ENCODE measurements at regions not wholly inside any gene's neighbourhood (a gene's known extent, or its start where the extent isn't known, plus 50 kb on each side); places are given as distances from the start of the nearest gene placed in this dataset.
A peak's percentile ranks its signal among the peaks of the same experiment; 100 is the strongest.
"Not testable (repeated sequence)": the region's sequence is repeated elsewhere in the genome, so short reads cannot be mapped to it uniquely, and the experiment has no call there.

DNA sequence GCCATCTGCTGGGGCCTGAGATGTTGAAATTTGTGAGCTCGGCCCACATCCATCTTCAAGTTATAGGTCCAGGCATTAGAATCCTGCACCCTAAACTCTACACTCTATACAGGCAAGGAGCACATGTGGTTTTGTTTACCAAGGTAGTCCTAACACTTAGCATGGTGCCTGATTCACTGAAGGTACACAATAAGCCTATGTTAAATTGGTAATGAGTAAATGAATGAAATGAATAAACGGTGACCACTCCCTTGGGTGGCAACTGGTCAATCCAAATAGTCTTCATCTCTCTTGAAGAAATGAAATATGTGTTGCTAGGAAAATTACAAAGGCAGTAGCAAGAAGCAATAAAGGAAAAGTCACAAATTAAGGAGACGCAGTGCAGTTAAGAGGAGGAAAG is 359.3 kb upstream of the UBE2E2 start:
- no peak for DNase-seq

DNA sequence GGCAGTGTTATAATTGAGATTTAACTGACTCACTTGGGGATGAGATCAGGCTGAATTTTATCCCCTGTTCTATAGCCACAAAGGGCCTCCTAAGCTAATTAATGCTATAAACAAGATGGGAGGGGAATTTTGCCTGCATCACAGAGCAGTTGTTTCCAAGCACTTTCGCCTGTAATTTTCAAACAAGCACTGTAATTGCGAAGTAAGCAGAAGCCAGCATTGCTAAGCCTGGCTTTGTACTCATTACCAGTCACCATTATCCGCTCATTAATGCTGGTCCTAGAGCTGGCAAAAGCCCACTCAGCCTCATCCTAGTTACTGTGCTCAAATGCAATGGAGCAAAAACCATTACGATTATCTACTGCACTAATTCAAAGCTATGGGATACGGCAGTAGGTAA is 356.6 kb upstream of the UBE2E2 start:
- no peak for DNase-seq

DNA sequence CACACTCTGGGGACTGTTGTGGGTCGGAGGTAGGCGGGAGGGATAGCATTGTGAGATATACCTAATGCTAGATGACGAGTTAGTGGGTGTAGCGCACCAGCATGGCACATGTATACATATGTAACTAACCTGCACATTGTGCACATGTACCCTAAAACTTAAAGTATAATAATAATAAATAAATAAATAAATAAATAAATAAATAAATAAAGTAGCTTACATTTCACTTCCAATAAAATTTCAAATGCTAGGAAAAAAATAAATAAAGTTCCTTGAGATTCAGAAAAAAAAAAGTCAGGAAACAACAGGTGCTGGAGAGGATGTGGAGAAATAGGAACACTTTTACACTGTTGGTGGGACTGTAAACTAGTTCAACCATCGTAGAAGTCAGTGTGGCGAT is 353.5 kb upstream of the UBE2E2 start:
- not testable (repeated sequence) for DNase-seq

DNA sequence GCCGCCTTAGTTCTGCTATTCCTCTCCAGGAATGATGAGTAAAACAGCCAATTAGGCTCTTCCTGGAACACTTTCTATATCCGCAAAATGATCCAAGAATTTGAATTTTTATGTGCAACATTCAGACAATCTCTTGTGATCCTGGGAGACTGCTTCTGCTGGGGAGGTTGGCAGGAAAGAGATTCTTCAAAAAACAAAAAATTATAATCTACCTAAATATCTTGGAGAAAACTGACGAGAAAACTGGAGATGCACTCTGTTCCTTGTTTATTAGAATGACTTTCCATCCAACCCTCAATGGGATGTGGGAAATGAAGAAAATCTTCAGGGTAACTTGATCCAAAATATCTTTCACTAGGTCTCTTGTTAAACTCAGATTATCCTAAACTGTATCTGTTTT is 346.3 kb upstream of the UBE2E2 start:
- no peak for DNase-seq

DNA sequence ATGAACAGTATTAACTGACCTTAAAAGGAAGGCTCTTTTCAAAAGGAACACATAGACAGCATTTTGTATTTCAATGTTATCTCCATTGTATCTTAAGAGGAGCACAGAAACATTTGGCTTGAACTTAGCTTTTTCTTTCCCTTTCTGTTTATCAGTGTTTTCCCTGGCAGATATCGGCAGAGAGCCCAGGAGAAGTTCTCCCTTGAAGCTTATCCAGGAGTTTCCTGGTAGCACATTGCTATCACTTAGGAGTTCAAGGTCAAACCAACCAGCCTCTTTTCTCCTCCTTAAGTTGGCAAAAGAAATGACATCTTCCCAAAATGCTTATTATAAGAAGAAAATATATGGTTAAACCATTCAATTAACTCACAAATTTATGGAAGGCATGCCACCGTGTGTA is 344.6 kb upstream of the UBE2E2 start:
- no peak for DNase-seq

DNA sequence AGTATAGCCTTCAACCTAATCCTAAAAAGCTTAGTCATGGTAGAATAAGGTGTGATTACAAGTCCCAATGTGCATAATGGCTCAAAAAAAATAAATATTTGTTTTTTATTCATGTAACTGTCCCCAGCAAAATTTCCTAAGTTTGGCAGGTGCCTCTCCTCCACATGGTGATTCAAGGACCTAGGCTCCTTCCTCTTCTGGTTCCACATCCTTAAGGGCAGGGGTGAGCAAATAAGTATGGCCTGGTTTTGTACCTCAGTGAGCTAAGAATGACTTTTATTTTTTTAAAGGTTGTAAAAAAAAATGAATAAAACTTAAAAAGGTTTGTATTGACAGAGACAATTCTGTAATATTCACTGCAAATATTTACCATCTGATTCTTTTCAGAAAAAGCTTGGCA is 343.5 kb upstream of the UBE2E2 start:
- no peak for DNase-seq

DNA sequence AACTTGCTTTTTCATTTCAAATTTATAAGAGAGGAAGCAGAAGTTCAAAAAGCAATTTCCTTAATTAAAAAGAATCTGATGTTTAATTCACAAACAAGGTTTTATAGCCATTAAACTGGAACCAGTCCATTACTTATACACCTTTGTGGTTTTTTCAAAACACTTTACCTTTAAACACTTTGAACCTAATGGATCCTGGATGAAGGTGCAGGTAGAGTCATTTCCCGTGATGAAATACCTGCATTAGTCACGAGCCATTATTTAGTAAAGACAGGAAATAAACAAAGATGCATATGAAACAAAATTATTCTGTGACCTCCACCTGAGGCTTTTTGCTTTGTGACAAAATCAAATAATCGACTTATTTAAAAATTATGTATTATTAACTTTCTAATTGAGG is 341.7 kb upstream of the UBE2E2 start:
- no peak for DNase-seq

DNA sequence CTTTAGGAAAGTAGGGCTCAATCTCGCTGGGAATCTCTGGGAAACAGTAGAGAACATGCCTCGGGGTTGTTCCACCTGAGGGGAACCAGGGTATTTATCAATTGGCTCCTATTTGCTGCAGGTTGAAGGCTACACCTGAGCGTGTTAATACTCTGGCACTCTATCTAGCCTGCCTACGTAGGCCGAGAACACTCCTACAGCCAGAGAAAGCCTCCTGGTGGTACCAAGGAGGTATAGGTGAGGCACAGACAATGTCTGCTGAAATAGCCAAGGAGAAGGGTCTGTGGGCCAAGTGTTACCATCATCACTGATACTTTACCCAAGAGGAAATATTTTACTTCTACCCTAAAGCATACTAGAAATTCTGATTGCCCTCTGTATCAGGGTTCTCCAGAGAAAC is 341.0 kb upstream of the UBE2E2 start:
- no peak for DNase-seq

DNA sequence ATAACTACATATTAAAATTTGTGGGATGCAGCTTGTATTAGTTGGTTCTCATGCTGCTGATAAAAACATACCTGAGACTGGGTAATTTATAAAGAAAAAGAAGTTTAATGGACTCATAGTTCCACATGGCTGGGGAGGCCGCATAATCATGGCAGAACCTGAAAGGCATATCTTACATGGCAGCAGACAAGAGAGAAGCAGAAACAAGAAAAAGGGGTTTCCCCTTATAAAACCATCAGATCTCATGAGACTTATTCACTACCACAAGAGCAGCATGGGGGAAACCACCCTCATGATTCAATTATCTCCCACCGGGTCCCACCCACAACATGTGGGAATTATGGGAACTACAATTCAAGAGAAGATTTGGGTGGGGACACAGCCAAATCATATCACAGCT is 320.3 kb upstream of the UBE2E2 start:
- DNase-seq: not testable (repeated sequence)

DNA sequence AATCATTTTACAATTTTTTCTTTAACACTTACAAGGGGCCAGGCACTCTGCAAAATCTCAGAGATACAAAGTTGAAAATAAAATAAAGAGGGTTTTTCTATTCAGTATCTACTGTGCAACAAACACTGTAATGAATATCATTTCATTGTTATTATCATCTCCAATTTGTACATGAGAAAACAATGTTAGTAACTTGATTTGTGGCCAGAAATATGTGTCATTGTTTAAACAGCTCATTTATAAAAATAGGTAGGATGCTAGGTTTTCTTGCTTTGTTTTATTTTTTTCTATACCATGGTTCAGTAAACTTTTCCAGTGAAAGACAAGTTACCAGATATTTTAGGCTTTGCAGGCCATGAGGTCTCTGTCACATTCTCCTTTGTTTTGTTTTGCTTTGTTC is 318.1 kb upstream of the UBE2E2 start:
- DNase-seq: no peak

DNA sequence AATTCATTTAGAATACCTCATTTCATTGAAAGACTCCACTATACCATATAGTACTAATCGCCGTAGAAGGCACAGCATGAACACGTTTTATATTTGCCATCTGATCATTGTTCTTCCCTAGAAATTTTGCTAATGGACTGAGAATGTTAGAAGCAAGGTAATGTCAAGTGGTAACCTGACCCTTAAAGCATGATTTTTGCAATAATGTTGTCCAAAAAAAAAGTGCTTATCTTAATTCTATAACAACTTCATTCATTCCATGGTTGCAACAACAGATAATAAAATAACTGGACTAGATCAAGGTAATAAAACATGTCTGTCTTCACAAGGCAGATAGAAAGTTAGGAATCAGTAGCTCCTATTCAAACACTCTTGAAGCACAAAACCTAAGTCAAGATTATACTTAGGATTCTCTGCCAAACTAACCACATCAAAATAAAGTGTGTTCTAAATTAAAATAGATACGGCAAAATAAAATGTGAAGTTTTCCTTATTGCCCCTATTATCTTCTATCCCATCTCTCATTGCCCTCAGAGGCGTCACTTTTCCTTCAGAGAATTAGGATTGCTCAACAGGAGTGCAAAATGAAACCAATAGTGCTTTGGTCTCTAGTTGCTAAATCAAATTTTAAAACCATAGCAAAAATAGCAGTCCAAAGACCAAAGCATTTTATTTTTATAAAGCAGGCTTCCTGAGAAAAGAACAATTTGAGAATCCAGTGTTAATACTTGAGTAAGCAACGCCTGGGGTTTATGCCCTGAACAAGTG is 317.4 kb upstream of the UBE2E2 start:
- no peak for DNase-seq

DNA sequence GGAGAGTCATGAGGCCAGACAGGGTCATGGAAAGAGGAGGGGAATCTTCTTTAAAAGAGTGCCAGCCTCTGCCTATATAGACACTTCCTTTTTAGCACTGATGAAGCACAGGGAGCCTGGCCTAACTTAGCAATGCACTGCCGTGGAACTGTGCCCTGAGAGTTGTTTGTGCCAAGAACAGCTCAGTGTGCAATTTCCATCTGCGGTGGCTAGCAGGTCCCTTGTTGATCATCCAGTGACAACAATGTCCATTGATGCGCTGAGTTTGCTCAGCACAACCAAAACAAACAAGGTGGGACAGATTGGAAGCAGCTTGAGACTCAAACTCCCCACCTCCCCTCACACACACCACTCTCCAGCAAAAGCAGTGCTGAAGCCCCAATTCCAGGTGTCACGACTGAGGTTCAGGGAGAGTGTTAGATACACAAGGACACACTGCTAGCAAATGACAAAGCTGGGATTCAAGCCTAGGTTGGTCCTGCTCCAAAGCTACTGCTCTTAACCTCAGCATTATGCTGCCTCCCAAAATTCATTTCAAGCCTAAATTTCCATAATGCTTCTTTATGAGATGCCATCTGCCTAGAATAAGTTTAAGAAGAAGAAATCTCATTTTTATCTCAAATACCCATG is 316.6 kb upstream of the UBE2E2 start:
- DNase-seq: no peak

DNA sequence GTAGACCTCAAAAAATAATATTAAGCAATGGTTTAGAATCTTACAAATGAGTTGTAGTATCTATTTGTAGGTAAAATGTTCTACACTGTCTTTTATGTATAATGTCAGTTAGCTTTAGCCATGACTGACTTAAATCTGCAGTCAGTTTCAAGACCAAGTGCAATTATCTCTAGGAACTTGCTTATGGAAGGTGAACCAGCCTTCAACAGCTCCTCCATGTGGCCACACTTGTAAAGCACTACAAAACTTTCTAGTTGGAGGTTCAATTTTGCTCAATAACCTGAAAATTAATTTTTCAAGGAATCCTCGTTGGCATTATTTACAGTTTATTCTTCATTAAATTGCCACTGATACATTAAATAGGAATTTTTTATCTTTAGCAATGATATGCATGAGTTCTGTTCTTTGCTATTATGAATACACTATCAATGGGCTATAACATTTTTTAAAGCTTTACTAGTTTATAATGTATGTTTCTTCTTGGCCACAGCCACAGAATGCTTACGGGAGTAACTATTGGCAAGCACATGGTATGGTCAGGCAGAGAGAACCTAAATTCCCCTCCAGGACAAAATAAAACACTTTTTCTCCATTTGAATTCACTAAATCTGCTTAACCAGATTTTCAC is 315.3 kb upstream of the UBE2E2 start:
- DNase-seq: peak; percentile 2

DNA sequence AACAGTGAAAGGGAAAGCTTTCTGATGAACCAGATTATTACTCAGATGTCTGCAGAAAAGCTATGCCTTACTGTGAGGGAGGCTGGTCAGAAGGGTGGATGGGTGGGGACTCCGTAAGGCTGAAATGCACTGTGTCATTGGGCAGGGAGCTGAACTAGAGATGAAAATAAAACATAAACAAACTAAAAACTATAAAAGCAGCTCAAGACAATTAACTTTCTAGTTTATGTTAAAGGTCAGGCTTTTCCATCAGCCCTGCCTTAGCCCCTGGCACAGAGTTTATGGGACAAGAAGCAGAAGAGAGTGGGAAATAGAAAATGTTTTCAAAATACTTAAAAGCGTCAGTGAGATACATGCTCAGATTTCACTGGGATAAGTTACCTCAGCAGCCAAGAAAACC is 310.0 kb upstream of the UBE2E2 start:
- no peak for DNase-seq

DNA sequence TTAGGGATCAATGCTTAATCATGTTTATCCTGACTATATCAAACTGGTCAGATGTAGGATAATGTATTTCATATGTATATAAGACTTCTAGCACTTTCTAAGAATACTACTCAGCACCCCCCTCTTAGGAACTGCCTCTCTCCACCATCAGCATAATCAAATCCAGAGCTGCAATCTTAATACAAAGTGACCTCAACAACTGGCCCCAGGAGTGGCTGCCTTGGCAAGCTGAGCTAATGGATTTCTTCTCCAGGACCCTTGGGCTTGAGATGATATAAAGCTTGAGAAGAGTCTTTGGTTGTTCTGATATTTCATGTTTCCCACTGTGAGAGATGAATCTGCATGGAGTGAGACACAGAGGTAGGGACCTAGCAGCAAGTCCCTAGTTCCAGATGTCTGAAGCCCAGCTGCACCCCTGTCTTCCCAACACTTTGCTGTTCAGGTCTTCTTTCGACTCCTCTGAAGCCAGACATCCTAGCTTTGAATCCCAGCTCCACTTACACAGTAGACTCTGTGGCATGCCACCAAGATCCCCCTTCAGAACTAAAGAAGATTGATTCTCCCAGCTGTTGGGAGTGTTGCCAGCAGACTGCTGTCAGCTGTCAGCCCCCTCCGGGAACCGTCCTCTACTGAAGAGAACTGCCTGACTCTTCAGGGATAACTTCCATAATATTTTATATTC is 309.3 kb upstream of the UBE2E2 start:
- no peak for DNase-seq

DNA sequence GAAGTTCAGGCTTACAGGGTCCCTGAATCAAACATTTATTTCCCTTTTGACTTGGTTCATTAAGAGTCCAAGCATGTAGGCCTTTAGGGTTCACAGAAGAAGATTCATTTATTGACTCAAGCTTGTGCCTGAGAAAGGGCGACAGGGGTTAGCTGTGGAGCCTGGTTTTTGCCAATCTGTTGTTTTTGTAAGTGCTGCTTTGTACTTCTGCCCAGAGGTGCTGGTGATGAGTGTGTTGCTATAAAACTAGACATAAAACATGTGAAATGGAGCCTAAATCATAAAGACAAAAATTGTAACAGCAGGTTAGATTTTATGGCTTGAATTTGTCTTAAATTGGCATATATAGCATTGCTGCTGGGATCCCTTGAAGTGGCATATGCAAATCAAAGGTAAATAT is 308.3 kb upstream of the UBE2E2 start:
- DNase-seq: no peak

DNA sequence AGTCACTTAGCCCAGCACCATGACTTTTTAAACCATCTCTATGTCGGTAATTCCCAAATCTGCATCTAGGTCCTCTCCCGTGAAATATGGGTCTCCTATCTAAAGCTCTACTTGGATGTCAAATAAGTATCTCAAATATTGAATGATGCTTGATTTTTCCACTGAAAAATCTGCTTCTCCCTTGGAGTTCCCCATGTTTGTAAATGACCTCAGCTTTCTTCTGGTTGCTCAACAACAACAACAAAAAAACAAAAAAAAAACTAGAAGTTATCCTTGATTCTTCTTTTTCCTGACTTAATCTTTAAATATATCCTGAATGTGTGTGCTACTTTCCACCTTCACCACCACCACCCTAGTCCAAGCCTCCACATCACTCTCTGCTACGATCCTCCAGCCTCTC is 307.5 kb upstream of the UBE2E2 start:
- no peak for DNase-seq

DNA sequence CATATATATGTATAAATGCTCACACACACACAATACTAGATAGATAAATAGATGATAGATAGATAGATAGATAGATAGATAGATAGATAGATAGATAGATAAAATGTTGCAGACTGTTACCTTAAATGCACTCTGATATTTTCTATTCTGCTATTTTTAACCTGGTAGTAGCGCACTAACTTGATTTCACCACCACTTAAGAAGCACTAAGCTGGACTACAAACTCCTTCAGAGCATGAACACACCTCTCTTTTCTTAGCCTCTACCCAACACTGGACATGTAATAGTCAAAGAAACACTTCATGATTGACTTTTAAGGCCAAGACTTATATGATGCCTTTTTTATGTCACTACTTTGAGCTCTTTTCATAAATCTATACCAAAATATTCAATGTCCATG is 304.6 kb upstream of the UBE2E2 start:
- no peak for DNase-seq

DNA sequence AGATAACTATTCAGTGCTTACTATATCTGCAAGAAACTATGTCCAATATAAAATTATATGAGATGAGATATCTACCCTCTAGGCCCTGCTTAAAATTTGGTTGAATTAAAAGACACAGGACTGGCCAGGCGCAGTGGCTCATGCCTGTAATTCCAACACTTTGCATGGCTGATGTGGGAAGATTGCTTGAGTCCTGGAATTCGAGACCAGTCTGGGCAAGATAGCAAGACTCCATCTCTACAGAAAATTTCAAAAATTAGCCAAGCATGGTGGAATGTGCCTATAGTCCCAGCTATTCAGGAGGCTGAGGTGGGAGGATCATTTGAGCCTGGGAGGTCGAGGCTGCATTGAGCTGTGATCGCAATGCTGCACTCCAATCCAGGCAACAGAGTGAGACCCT is 303.7 kb upstream of the UBE2E2 start:
- no peak for DNase-seq

DNA sequence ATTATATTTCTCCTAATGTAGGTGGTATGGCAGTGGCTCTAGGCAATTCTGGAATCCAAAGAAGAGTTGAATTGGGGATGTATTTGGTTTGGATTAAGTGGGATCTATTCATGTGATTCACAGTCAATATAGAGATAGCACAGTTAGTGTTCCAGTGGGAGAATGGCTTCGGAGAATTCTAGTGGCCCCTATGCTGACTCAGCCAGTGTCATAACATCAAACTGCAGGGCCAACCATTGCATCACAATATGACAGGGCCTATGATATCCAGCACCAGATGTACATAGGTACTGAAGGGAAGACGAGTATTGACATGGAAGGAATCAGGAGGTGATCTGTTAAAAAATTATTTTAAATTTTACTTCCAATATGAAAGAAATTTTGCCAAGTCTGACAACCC is 302.8 kb upstream of the UBE2E2 start:
- no peak for DNase-seq

DNA sequence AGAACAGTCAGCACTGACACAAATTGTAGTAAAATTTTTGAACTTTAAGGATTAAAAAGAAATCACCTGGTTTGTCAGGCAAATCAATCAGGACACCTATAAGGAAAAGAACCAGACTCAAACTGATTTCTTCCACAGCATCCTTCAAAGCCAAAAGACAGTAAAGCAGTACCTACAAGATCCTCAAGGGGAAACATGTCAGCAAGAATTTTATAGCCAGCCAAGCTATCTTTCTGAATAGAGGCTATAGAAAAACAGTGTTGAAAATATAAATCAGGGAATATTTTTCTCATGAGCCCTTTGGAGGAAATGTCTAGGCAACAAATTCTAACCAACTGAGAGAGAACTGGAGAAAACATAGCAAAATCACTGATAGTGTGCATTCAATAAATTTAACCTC is 301.4 kb upstream of the UBE2E2 start:
- DNase-seq: no peak

DNA sequence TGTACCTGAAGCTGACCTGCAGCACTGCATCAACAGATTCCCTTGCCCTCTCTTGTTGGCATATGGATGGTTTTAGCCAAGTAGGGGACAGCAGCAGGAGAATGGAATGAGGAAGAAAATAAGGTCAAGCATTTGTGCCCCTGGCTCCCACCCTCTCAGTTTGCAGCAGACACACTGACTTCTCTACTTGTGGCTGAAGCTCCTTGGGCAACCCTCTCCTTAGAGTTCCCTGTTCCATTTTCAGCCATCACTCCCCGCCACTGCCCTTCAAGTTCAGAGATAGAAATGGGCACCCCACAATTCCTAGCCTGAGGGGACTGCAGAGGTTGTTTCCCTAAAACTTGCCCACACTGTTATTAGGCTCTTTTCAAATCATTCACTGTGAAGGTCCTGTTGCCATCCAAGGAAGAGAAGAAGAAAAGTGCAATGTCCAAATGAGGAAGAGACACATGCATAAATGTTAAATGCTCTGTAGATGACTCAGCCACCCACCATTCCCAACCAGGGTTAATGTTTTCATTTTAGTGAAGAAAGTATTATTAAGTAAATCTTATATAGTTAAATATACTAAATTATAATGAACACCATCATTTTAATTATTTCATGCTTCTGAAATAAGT is 295.9 kb upstream of the UBE2E2 start:
- no peak for DNase-seq

DNA sequence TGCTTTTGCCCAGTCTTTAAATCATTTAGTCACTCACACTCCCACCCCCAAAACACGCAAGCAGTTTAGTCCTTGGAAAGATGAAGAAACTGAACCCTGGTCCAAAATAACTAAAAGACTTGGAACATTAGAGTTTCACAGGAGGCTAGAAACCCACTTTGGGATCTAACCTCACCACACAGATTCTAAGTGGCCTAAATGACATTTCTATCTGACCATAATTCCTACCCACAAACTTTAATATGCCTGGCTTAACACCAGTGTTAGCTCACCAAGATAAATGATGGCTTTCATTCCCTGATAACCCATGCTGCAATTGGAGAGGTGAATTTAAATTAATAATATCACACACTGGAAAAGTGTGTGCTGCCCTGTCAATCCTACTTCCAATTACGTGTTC is 295.3 kb upstream of the UBE2E2 start:
- no peak for DNase-seq
